SK-N-SH (cell line): ENCODE measurements at regions not wholly inside any gene's neighbourhood (a gene's known extent, or its start where the extent isn't known, plus 50 kb on each side); places are given as distances from the start of the nearest gene placed in this dataset.

Experiments
- CTCF ChIA-PET: fragments of 300-600, 350-600 bp; formaldehyde crosslinking; extraction: SDS; loops from one replicate; lab custom pipeline; 2021; lab: Yijun Ruan, JAX
- POLR2A ChIA-PET: fragments of 350-600 bp; sonication (Branson Sonifier 250); formaldehyde crosslinking; extraction: SDS; loops from one replicate; lab custom pipeline; 2020; ENCODE audit warnings: antibody characterized with exemption, inconsistent platforms; lab: Yijun Ruan, JAX
- DNase-seq: peaks from one replicate; pipeline ENCODE4 v3.0.0; 2012
- H2AFZ ChIP-seq: fragments of 200-600 bp; sonication (generic); 2 replicates; pipeline ENCODE4 v1.8.1; 2016; ENCODE audit warnings: antibody characterized with exemption, mild to moderate bottlenecking, low read depth
- H3F3A ChIP-seq: fragments of 200-600 bp; sonication (generic); replicated peaks from 2 replicates; pipeline ENCODE3; 2016; ENCODE audit warnings: antibody characterized with exemption, mild to moderate bottlenecking; ENCODE audit not compliant: insufficient read depth
- H3K27ac ChIP-seq, 2 experiments: fragments of 200-500 bp in 1 of 2; fragments of 200-600 bp in 1 of 2; sonication (Bioruptor generic) in 1 of 2; sonication (generic), shearing (Covaris generic) in 1 of 2; 2 replicates each; pipeline versions ENCODE4 v1.5.1 to v1.6.1; 2014 to 2016; ENCODE audit warnings: low read depth in 2 of 2, inconsistent platforms in 1 of 2, low read length in 1 of 2, mild to moderate bottlenecking in 1 of 2, mixed read lengths in 1 of 2
- H3K27me3 ChIP-seq: fragments of 200-600 bp; sonication (generic), shearing (Covaris generic); 2 replicates; pipeline ENCODE4 v1.6.1; 2016; ENCODE audit warnings: mixed run types; ENCODE audit not compliant: insufficient read depth
- H3K36me3 ChIP-seq, 2 experiments: fragments of 200-500 bp in 1 of 2; fragments of 200-600 bp in 1 of 2; sonication (Bioruptor generic) in 1 of 2; sonication (generic) in 1 of 2; replicated peaks in 1 of 2; 2 replicates each; pipeline versions ENCODE3 to v1.5.1; 2014 to 2016; ENCODE audit warnings: low read length in 1 of 2, mild to moderate bottlenecking in 1 of 2; ENCODE audit not compliant: insufficient read depth in 2 of 2, control insufficient read depth in 1 of 2
- H3K4me1 ChIP-seq, 2 experiments: fragments of 200-500 bp in 1 of 2; fragments of 200-600 bp in 1 of 2; sonication (Bioruptor generic) in 1 of 2; sonication (generic), shearing (Covaris generic) in 1 of 2; 2 replicates each; pipeline versions ENCODE4 v1.5.1 to v1.6.1; 2014 to 2016; ENCODE audit warnings: low read depth in 1 of 2, low read length in 1 of 2, mixed run types in 1 of 2; ENCODE audit not compliant: insufficient read depth in 2 of 2, control insufficient read depth in 1 of 2
- H3K4me2 ChIP-seq: fragments of 200-600 bp; sonication (generic), shearing (Covaris generic); 2 replicates; pipeline ENCODE4 v1.6.1; 2017; ENCODE audit warnings: mixed run types
- H3K4me3 ChIP-seq, 2 experiments: fragments of 200-500 bp in 1 of 2; fragments of 200-600 bp in 1 of 2; sonication (Bioruptor generic) in 1 of 2; sonication (generic), shearing (Covaris generic) in 1 of 2; 2 replicates each; pipeline versions ENCODE4 v1.5.1 to v1.8.1; 2014 to 2016; ENCODE audit warnings: low read depth in 2 of 2, inconsistent platforms in 1 of 2, low read length in 1 of 2, mild to moderate bottlenecking in 1 of 2, mixed read lengths in 1 of 2, moderate library complexity in 1 of 2
- H3K79me2 ChIP-seq: fragments of 200-600 bp; sonication (generic); 2 replicates; pipeline ENCODE4 v1.8.1; 2017; ENCODE audit warnings: mild to moderate bottlenecking; ENCODE audit not compliant: insufficient read depth
- H3K9ac ChIP-seq: fragments of 200-600 bp; sonication (generic); 2 replicates; pipeline ENCODE4 v1.6.1; 2017; ENCODE audit warnings: mixed run types
- H3K9me2 ChIP-seq: fragments of 200-600 bp; sonication (generic); 2 replicates; pipeline ENCODE4 v1.6.1; 2017; ENCODE audit warnings: mixed run types
- H3K9me3 ChIP-seq: fragments of 200-600 bp; sonication (generic); 2 replicates; pipeline ENCODE4 v1.6.1; 2017; ENCODE audit warnings: mixed run types, mild to moderate bottlenecking, moderate library complexity
- H4K20me1 ChIP-seq: fragments of 200-600 bp; sonication (generic); 2 replicates; pipeline ENCODE4 v1.6.1; 2017; ENCODE audit warnings: mild to moderate bottlenecking, mixed run types; ENCODE audit not compliant: insufficient read depth
- EZH2phosphoT487 ChIP-seq: fragments of 200-600 bp; sonication (generic); IDR thresholded peaks from 2 replicates; pipeline ENCODE4 v1.6.1; 2017; ENCODE audit warnings: low read depth, mixed run types, mild to moderate bottlenecking, antibody characterized with exemption, moderate library complexity, borderline replicate concordance
- FOSL2 ChIP-seq: IDR thresholded peaks from 2 replicates; pipeline ENCODE4 v1.4.0; 2012; ENCODE audit warnings: low read depth, mild to moderate bottlenecking, moderate library complexity, borderline replicate concordance
- FOXJ3 ChIP-seq: sonication (generic); formaldehyde crosslinking; IDR thresholded peaks from 2 replicates; pipeline ENCODE4 v1.5.1; 2020; ENCODE audit warnings: mild to moderate bottlenecking, missing genetic modification reagents
- FOXM1 ChIP-seq: IDR thresholded peaks from 2 replicates; pipeline ENCODE4 v1.4.0; 2012; ENCODE audit warnings: low read depth, mild to moderate bottlenecking
- IRF3 ChIP-seq: fragments of 150-350 bp; IDR thresholded peaks from 2 replicates; pipeline ENCODE4 v1.6.1; 2016; ENCODE audit warnings: mild to moderate bottlenecking, low read depth, low read length
- MEF2A ChIP-seq: IDR thresholded peaks from 2 replicates; pipeline ENCODE4 v1.4.0; 2012; ENCODE audit warnings: low read depth, borderline replicate concordance
- MXI1 ChIP-seq: IDR thresholded peaks from 2 replicates; pipeline ENCODE4 v1.6.1; 2012; ENCODE audit warnings: mild to moderate bottlenecking, low read depth, low read length, improper control_type of control experiment
- POLR2AphosphoS5 ChIP-seq: IDR thresholded peaks from 2 replicates; pipeline ENCODE4 v1.6.1; 2012; ENCODE audit warnings: low read depth, low read length
- RCOR1 ChIP-seq: fragments of 150-350 bp; IDR thresholded peaks from 2 replicates; pipeline ENCODE4 v1.6.1; 2017; ENCODE audit warnings: antibody characterized with exemption, low read length
- RXRA ChIP-seq: IDR thresholded peaks from 2 replicates; pipeline ENCODE4 v1.4.0; 2012; ENCODE audit warnings: low read depth, mild to moderate bottlenecking, borderline replicate concordance
- SIN3A ChIP-seq: IDR thresholded peaks from 2 replicates; pipeline ENCODE4 v1.6.1; 2012; ENCODE audit warnings: low read depth, mild to moderate bottlenecking, low read length, moderate library complexity, borderline replicate concordance
- USF2 ChIP-seq: fragments of 150-350 bp; IDR thresholded peaks from 2 replicates; pipeline ENCODE4 v1.6.1; 2017; ENCODE audit warnings: antibody characterized with exemption, low read length, low read depth, borderline replicate concordance
- YY1 ChIP-seq: IDR thresholded peaks from 2 replicates; pipeline ENCODE4 v1.4.0; 2012; ENCODE audit warnings: low read depth, mild to moderate bottlenecking
- ZBTB33 ChIP-seq: IDR thresholded peaks from 2 replicates; pipeline ENCODE4 v1.4.0; 2012; ENCODE audit warnings: low read depth, borderline replicate concordance
- WGBS: methylation state at CpG from one replicate; pipeline ENCODE4 v1.1.6; 2017; ENCODE audit warnings: low lambda C conversion rate; 5-methylcytosine and 5-hydroxymethylcytosine counted together

GRCh38 chr3:124177071-124177470, 185.1 kb upstream of the ROPN1 start (continued):
- TF ChIP-seq ZBTB33 (no peak), USF2 (no peak)
- TF ChIP-seq, all 33 proteins: peak for 0

- Histone ChIP-seq H3F3A (no peaks in the 10 kb centered on the region), H3K79me2 (no peaks in the 10 kb centered on the region), H3K4me2 (no peak overlapping the region), H3K9ac (no peak overlapping the region), H3K4me1 (peaks cover 0 to 36% of the 10 kb centered on the region in 2 experiments; a peak in 2 of 4 replicates), H2AFZ (no peak overlapping the region), H3K9me3 (no peaks in the 10 kb centered on the region), H4K20me1 (no peaks in the 10 kb centered on the region), H3K36me3 (no peaks in the 10 kb centered on the region), H3K9me2 (no peaks in the 10 kb centered on the region), H3K27me3 (no peaks in the 10 kb centered on the region), H3K4me3 (no peak overlapping the region), H3K27ac (no peak overlapping the region)
- TF ChIP-seq RCOR1 (no peak), POLR2AphosphoS5 (no peak), YY1 (no peak), USF2 (no peak), RXRA (no peak), MXI1 (no peak), SIN3A (no peak)
- no peak for DNase-seq
- ChIA-PET CTCF (interaction anchor here (0.7 to 2.4 kb wide), 4 partner anchors 10 to 162 kb away, joined by 3 to 7 read pairs (median 4); partner anchors contain the start of gene KALRN), POLR2A (no interaction called here)
- WGBS: 80% methylated on average over 3 of the region's 3 CpGs
Measured at GRCh38 chr3:124178531-124178930, 186.6 kb upstream of the ROPN1 start.

GRCh38 chr3:124200407-124200806, 208.5 kb upstream of the ROPN1 start:
- H3K4me2 ChIP-seq: no peak overlapping the region
- peak overlapping the region in 1 of 2 experiments; percentile 78; a peak in 1 of 4 replicates for H3K27ac ChIP-seq
- POLR2A ChIA-PET: no interaction called here
- no peak overlapping the region for H3K9ac ChIP-seq
- H3K9me3 ChIP-seq: no peaks in the 10 kb centered on the region
- no peaks in the 10 kb centered on the region for H4K20me1 ChIP-seq
- 74% methylated on average over 2 of the region's 2 CpGs for WGBS
- DNase-seq: no peak
- H3K4me3 ChIP-seq: no peak overlapping the region
- H3K9me2 ChIP-seq: no peaks in the 10 kb centered on the region
- no peaks in the 10 kb centered on the region for H3K36me3 ChIP-seq
- H2AFZ ChIP-seq: no peak overlapping the region
- no peaks in the 10 kb centered on the region for H3K79me2 ChIP-seq
- CTCF ChIA-PET: interaction anchor here (1.1 to 1.4 kb wide), 4 partner anchors 9 to 167 kb away, joined by 3 to 5 read pairs (median 4); partner anchors contain the start of gene KALRN
- H3F3A ChIP-seq: no peaks in the 10 kb centered on the region
- TF ChIP-seq ZBTB33 (no peak), EZH2phosphoT487 (no peak), MEF2A (no peak), FOXJ3 (no peak), FOXM1 (no peak), IRF3 (no peak), FOSL2 (no peak), RXRA (no peak), RCOR1 (no peak), SIN3A (no peak), YY1 (no peak)
- peaks cover 0 to 55% of the 10 kb centered on the region in 2 experiments; a peak in 2 of 4 replicates for H3K4me1 ChIP-seq
- no peaks in the 10 kb centered on the region for H3K27me3 ChIP-seq
